PC-9 (cell line): ENCODE measurements at regions not wholly inside any gene's neighbourhood (a gene's known extent, or its start where the extent isn't known, plus 50 kb on each side); places are given as distances from the start of the nearest gene placed in this dataset.

Experiments used
- CTCF ChIP-seq: fragments of 200-600 bp; sonication (generic); conservative IDR thresholded peaks from 2 replicates; pipeline ENCODE4 v1.6.1; 2017; ENCODE audit warnings: mixed run types, antibody characterized with exemption, mild to moderate bottlenecking, moderate library complexity
- EZH2 ChIP-seq: fragments of 200-600 bp; sonication (generic); IDR thresholded peaks from 2 replicates; pipeline ENCODE4 v1.8.0; 2017; ENCODE audit warnings: antibody characterized with exemption, low read depth

DNA sequence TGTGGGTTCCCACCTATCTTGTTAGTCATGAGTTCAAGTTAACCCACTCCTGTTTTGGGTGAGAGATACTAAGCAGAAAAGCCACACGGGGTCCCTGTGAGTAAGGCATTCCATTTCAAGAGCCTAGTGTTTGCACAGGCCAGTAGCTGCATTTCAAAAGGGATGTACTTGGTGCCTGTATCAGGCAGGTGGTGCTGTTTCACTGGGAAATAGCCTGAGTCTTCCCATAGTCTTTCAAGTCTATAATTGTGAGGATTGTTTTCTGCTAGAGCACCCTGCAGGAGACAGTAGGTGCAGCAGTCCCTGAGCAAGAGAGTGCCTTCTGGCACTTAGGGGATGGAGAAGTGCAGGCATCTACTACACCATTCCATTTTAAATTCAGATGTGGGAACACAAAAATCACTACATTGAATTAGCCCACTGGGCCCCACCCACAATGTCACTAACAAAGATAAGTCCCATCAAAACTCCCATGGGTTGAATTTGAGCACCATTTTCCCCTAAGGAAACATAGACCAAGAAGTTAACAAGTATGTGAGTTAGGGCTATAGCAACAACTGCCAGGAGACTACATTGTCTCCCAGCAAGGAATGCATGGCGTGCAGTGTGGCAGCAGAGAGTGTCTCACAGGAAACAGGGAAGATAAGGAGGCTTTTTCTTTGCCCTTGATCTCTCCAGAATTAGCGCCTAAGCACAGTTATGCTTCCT is 263.2 kb downstream of the COX7C start:
- peak; percentile 73 for TF ChIP-seq CTCF
- no peak for TF ChIP-seq EZH2
